MM.1S (cell line): ENCODE measurements at regions not wholly inside any gene's neighbourhood (a gene's known extent, or its start where the extent isn't known, plus 50 kb on each side); places are given as distances from the start of the nearest gene placed in this dataset.
"Not testable (repeated sequence)": the region's sequence is repeated elsewhere in the genome, so short reads cannot be mapped to it uniquely, and the experiment has no call there.

Experiments
- DNase-seq: peaks from one replicate; pipeline ENCODE4 v3.0.0-alpha.2; 2015
- H2AFZ ChIP-seq: fragments of 300-600 bp; sonication (generic); 2 replicates; pipeline ENCODE4 v1.6.0; 2016; ENCODE audit warnings: antibody characterized with exemption, low read length
- H3F3A ChIP-seq: fragments of 300-600 bp; sonication (generic); 2 replicates; pipeline ENCODE4 v1.6.1; 2016; ENCODE audit warnings: mild to moderate bottlenecking, antibody characterized with exemption, low read length, moderate library complexity, mixed read lengths; ENCODE audit not compliant: insufficient read depth
- H3K27ac ChIP-seq: fragments of 300-600 bp; sonication (generic); 2 replicates; pipeline ENCODE4 v1.5.1; 2016; ENCODE audit warnings: mild to moderate bottlenecking, low read length
- H3K27me3 ChIP-seq: fragments of 300-600 bp; sonication (generic); replicated peaks from 2 replicates; pipeline ENCODE4 v1.6.0; 2016; ENCODE audit warnings: low read length; ENCODE audit not compliant: insufficient read depth
- H3K36me3 ChIP-seq: fragments of 300-600 bp; sonication (generic); replicated peaks from 2 replicates; pipeline ENCODE4 v1.6.1; 2016; ENCODE audit warnings: mild to moderate bottlenecking, low read length, mixed read lengths; ENCODE audit not compliant: insufficient read depth
- H3K4me1 ChIP-seq: fragments of 300-600 bp; sonication (generic); 2 replicates; pipeline ENCODE4 v1.6.1; 2016; ENCODE audit warnings: low read length, mixed read lengths
- H3K4me2 ChIP-seq: fragments of 300-600 bp; sonication (generic); 2 replicates; pipeline ENCODE4 v1.6.0; 2016; ENCODE audit warnings: low read depth, low read length
- H3K4me3 ChIP-seq: fragments of 300-600 bp; sonication (generic); 2 replicates; pipeline ENCODE4 v1.5.1; 2016; ENCODE audit warnings: low read length, mixed read lengths
- H3K79me2 ChIP-seq: fragments of 300-600 bp; sonication (generic); 2 replicates; pipeline ENCODE4 v1.6.1; 2016; ENCODE audit warnings: mixed run types, low read length, mixed read lengths
- H3K9ac ChIP-seq: fragments of 300-600 bp; sonication (generic); 2 replicates; pipeline ENCODE4 v1.6.1; 2016; ENCODE audit warnings: low read length, mixed read lengths
- H3K9me2 ChIP-seq: fragments of 300-600 bp; sonication (generic); replicated peaks from 2 replicates; pipeline ENCODE4 v1.6.1; 2016; ENCODE audit warnings: mild to moderate bottlenecking, low read length, mixed read lengths; ENCODE audit not compliant: insufficient read depth
- H3K9me3 ChIP-seq: fragments of 300-600 bp; sonication (generic); replicated peaks from 2 replicates; pipeline ENCODE4 v1.6.1; 2016; ENCODE audit warnings: mild to moderate bottlenecking, low read length, mixed read lengths; ENCODE audit not compliant: insufficient read depth
- H4K20me1 ChIP-seq: fragments of 300-600 bp; sonication (generic); 2 replicates; pipeline ENCODE4 v1.6.1; 2016; ENCODE audit warnings: mild to moderate bottlenecking, low read length, moderate library complexity, mixed read lengths; ENCODE audit not compliant: insufficient read depth
- EZH2 ChIP-seq: fragments of 300-600 bp; sonication (generic); optimal IDR thresholded peaks from 2 replicates; pipeline ENCODE3; 2017; ENCODE audit warnings: low read depth, mild to moderate bottlenecking, antibody characterized with exemption, low read length, mixed read lengths
- EZH2phosphoT487 ChIP-seq: fragments of 300-600 bp; sonication (generic); IDR thresholded peaks from 2 replicates; pipeline ENCODE4 v1.6.1; 2018; ENCODE audit warnings: antibody characterized with exemption, low read length
- TF ChIP-seq, protein P1 (sequence below): fragments of 300-600 bp; sonication (generic); IDR thresholded peaks from 2 replicates; pipeline ENCODE4 v1.5.1; 2016; ENCODE audit warnings: antibody characterized with exemption, low read length, mixed read lengths

DNA sequence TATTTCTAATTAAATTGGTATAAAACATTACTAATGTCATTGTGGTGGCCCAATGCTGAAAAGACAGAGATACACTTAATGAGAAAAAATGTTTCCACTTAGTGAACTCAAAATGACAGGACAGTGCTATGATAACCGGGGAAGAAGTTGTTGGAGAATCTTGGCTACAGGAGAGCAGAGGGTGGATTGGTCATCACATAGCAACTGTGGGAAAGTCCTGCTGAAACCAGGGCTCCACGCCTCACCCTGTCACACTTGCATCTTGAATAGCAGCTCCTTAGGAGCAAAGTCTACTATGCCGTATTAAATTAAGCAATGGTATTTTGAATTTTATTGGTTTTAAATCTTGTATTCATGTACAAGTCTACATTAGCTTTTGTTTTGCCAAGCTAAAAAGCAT lies 225.5 kb downstream of the KLF6 start:
- Histone ChIP-seq H3K79me2 (no peaks in the 10 kb centered on the region), H3K9me3 (no peaks in the 10 kb centered on the region), H3K36me3 (no peaks in the 10 kb centered on the region), H3K27me3 (no peaks in the 10 kb centered on the region), H3K27ac (no peak overlapping the region), H3K9ac (no peak overlapping the region), H3K4me3 (no peak overlapping the region), H3F3A (no peaks in the 10 kb centered on the region), H4K20me1 (no peaks in the 10 kb centered on the region), H2AFZ (no peak overlapping the region), H3K4me2 (no peak overlapping the region), H3K9me2 (no peaks in the 10 kb centered on the region), H3K4me1 (no peaks in the 10 kb centered on the region)
- no peak for DNase-seq
- no peak for TF ChIP-seq EZH2

DNA sequence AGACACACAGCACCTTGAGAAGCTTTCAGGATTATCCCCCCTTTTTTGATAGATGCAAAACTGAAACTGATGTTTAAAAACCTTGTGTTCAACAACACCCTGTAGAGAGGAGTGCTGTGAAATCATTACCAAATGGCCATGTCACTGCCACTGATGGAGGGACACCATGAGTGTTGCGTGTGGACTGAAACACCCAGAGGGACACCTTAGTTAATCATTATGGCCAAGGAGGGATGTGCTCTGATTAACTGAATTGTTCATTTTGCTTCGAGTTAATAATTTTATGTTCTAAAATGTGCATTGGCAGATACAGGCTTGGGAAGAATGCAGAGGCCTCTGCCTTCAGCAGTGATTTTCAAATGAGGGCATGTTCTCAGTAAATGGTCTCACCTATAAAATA lies 226.0 kb downstream of the KLF6 start:
- no peaks in the 10 kb centered on the region for H3K36me3 ChIP-seq
- no peaks in the 10 kb centered on the region for H3K9me2 ChIP-seq
- H3K27ac ChIP-seq, result no peak overlapping the region
- H3F3A ChIP-seq, result no peaks in the 10 kb centered on the region
- no peak for TF ChIP-seq EZH2phosphoT487
- TF ChIP-seq, protein P1, sequence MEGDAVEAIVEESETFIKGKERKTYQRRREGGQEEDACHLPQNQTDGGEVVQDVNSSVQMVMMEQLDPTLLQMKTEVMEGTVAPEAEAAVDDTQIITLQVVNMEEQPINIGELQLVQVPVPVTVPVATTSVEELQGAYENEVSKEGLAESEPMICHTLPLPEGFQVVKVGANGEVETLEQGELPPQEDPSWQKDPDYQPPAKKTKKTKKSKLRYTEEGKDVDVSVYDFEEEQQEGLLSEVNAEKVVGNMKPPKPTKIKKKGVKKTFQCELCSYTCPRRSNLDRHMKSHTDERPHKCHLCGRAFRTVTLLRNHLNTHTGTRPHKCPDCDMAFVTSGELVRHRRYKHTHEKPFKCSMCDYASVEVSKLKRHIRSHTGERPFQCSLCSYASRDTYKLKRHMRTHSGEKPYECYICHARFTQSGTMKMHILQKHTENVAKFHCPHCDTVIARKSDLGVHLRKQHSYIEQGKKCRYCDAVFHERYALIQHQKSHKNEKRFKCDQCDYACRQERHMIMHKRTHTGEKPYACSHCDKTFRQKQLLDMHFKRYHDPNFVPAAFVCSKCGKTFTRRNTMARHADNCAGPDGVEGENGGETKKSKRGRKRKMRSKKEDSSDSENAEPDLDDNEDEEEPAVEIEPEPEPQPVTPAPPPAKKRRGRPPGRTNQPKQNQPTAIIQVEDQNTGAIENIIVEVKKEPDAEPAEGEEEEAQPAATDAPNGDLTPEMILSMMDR, result no peak
- no peak for TF ChIP-seq EZH2
- no peaks in the 10 kb centered on the region for H3K9me3 ChIP-seq
- H3K27me3 ChIP-seq, result no peaks in the 10 kb centered on the region
- no peak overlapping the region for H3K4me2 ChIP-seq
- DNase-seq, result no peak
- no peaks in the 10 kb centered on the region for H3K4me1 ChIP-seq
- H3K79me2 ChIP-seq, result no peaks in the 10 kb centered on the region
- no peak overlapping the region for H3K9ac ChIP-seq
- H2AFZ ChIP-seq, result no peak overlapping the region
- H4K20me1 ChIP-seq, result no peaks in the 10 kb centered on the region
- no peak overlapping the region for H3K4me3 ChIP-seq

DNA sequence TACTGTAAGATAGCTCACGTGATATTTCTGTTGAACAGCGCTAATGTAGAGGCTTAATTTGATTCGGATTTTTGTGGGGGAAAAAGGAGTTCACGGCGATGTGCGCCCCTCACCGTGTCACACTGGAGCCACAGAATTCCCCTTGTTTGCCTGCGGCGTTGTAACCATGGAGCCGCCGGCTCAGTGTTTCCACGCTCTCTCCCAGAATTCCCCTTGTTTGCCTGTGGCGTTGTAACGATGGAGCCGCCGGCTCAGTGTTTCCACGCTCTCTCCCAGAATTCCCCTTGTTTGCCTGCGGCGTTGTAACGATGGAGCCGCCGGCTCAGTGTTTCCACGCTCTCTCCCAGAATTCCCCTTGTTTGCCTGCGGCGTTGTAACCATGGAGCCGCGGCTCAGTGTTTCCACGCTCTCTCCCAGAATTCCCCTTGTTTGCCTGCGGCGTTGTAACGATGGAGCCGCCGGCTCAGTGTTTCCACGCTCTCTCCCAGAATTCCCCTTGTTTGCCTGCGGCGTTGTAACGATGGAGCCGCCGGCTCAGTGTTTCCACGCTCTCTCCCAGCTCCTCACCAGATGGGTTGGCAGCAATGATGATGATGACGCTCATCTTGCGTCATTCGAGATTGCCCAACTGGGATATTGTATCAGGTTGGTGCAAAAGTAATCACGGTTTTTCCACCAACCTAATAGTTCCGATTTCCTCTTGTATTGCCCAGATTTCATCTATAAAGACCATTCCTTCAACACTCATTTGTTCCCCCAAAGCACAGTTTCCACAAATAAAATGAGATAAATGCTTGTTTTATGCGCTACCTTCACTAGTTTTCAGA lies 228.6 kb downstream of the KLF6 start:
- not testable (repeated sequence) for H2AFZ ChIP-seq, H3K27me3 ChIP-seq, DNase-seq, H3K27ac ChIP-seq, H3K4me3 ChIP-seq, H3K79me2 ChIP-seq, H3K9me3 ChIP-seq, H4K20me1 ChIP-seq, H3K4me1 ChIP-seq, H3K9me2 ChIP-seq, H3F3A ChIP-seq, H3K4me2 ChIP-seq, H3K36me3 ChIP-seq, H3K9ac ChIP-seq

DNA sequence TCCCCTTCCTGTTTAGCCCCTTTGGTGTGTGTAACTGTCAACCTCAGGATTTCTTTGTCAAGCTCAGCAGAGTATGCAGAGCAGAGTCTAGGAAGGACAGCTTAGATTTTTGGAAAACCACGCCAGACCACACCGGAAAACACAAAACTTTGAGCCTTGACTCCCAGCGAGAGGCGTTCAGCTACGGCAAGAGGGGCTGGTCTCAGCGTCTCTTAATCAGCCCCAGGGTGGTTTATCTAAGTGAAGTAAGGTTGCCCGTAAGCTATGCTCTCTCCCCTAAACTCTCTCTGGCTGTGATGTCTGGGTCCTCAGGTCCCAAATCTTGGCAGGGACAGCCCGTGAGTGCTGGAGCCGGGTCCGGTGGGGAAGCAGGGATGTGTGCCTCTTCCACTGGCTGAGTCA lies 230.9 kb downstream of the KLF6 start:
- Histone ChIP-seq H3K4me2 (no peak overlapping the region), H3K79me2 (no peaks in the 10 kb centered on the region), H3K27me3 (no peaks in the 10 kb centered on the region), H3K9me2 (no peaks in the 10 kb centered on the region), H3K4me1 (no peaks in the 10 kb centered on the region), H3K27ac (no peak overlapping the region), H4K20me1 (no peaks in the 10 kb centered on the region), H3F3A (no peaks in the 10 kb centered on the region), H3K36me3 (no peaks in the 10 kb centered on the region), H3K4me3 (no peak overlapping the region), H3K9ac (no peak overlapping the region), H2AFZ (no peak overlapping the region), H3K9me3 (no peaks in the 10 kb centered on the region)
- DNase-seq, result no peak
- TF ChIP-seq EZH2 (no peak), EZH2phosphoT487 (no peak)
- TF ChIP-seq, protein P1, result no peak
